Thyroid gland (tissue), 4 donors: ENCODE measurements at regions not wholly inside any gene's neighbourhood (a gene's known extent, or its start where the extent isn't known, plus 50 kb on each side); places are given as distances from the start of the nearest gene placed in this dataset.

ENCODE experiments used
- CTCF ChIP-seq, 6 experiments: fragments of 200-600 bp in 3 of 6; fragments of 450-650 bp in 3 of 6; sonication (generic) in 3 of 6; IDR thresholded peaks; one replicate each; pipeline ENCODE4 v1.5.1; 2016 to 2019; ENCODE audit warnings: antibody characterized with exemption in 6 of 6, mild to moderate bottlenecking in 2 of 6, inconsistent platforms in 1 of 6, moderate library complexity in 1 of 6
- POLR2A ChIP-seq, 2 donors: fragments of 450-650 bp; IDR thresholded peaks; one replicate each; pipeline ENCODE4 v1.6.1; 2017; ENCODE audit warnings: antibody characterized with exemption in 2 of 2, mild to moderate bottlenecking in 2 of 2, moderate library complexity in 1 of 2

DNA sequence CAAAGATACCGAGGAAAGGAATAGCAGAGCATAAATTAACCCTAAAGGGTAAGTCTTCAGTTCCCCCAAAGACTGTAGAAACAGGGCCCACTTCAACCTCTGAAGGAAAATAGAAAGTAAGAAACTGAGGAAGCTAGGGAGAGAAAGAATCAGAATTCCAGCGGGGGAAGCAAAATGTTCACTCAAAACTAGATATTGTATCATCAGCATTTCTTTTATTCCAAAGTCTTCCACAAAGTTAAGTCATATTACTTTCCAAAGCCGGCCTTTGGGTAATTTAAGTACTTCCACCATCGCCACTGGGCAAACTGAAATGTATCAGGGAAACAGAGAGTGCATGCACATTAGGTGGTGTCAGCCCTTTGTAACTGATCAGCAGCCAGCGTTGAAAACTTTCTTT is 88.3 kb downstream of the RSL24D1 start:
- TF ChIP-seq CTCF (IDR thresholded peaks at IDR 0.05) (no peak), POLR2A (IDR thresholded peaks at IDR 0.05) (no peak)
